ENCODE measurements at regions not wholly inside any gene's neighbourhood (a gene's known extent, or its start where the extent isn't known, plus 50 kb on each side); places are given as distances from the start of the nearest gene placed in this dataset.

DNA sequence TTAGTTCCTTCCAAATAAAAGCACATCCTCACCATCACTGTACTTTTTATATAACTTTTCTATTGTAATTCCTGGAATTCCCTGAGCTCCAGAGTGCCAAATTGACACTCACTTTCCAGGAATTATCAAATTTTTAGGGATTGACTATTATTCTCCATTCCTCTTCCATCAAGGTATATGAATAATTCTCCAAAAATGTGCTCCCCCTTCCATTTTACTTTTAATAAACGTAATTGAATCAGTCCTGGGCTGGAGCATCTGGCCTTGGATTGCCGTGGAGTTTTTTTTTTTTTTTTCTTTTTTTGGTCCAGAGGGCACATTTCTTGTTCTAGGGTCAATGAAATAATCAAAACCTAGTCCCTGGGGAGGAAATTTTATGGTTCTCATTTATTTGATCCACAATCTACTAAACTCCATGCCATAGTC is 304.3 kb downstream of the CDCA7 start:
- TF ChIP-seq RAD21 (conservative IDR thresholded peaks at IDR 0.05) (no peak), TAF1 (IDR thresholded peaks at IDR 0.05; ENCODE audit: low read depth) (no peak), MXI1 (conservative IDR thresholded peaks at IDR 0.05; ENCODE audit: poor library complexity, severe bottlenecking) (no peak), SMC3 (conservative IDR thresholded peaks at IDR 0.05; ENCODE audit: poor library complexity) (no peak), POLR2AphosphoS5 (IDR thresholded peaks at IDR 0.05) (no peak), EP300 (conservative IDR thresholded peaks at IDR 0.05; ENCODE audit: poor library complexity, severe bottlenecking) (no peak), EZH2 (IDR thresholded peaks at IDR 0.05; ENCODE audit: borderline replicate concordance, insufficient read depth, low read length, poor library complexity, severe bottlenecking) (no peak)
- TF ChIP-seq, protein P1, sequence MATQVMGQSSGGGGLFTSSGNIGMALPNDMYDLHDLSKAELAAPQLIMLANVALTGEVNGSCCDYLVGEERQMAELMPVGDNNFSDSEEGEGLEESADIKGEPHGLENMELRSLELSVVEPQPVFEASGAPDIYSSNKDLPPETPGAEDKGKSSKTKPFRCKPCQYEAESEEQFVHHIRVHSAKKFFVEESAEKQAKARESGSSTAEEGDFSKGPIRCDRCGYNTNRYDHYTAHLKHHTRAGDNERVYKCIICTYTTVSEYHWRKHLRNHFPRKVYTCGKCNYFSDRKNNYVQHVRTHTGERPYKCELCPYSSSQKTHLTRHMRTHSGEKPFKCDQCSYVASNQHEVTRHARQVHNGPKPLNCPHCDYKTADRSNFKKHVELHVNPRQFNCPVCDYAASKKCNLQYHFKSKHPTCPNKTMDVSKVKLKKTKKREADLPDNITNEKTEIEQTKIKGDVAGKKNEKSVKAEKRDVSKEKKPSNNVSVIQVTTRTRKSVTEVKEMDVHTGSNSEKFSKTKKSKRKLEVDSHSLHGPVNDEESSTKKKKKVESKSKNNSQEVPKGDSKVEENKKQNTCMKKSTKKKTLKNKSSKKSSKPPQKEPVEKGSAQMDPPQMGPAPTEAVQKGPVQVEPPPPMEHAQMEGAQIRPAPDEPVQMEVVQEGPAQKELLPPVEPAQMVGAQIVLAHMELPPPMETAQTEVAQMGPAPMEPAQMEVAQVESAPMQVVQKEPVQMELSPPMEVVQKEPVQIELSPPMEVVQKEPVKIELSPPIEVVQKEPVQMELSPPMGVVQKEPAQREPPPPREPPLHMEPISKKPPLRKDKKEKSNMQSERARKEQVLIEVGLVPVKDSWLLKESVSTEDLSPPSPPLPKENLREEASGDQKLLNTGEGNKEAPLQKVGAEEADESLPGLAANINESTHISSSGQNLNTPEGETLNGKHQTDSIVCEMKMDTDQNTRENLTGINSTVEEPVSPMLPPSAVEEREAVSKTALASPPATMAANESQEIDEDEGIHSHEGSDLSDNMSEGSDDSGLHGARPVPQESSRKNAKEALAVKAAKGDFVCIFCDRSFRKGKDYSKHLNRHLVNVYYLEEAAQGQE (IDR thresholded peaks at IDR 0.05; ENCODE audit: borderline replicate concordance): no peak
- TF ChIP-seq, protein P2, sequence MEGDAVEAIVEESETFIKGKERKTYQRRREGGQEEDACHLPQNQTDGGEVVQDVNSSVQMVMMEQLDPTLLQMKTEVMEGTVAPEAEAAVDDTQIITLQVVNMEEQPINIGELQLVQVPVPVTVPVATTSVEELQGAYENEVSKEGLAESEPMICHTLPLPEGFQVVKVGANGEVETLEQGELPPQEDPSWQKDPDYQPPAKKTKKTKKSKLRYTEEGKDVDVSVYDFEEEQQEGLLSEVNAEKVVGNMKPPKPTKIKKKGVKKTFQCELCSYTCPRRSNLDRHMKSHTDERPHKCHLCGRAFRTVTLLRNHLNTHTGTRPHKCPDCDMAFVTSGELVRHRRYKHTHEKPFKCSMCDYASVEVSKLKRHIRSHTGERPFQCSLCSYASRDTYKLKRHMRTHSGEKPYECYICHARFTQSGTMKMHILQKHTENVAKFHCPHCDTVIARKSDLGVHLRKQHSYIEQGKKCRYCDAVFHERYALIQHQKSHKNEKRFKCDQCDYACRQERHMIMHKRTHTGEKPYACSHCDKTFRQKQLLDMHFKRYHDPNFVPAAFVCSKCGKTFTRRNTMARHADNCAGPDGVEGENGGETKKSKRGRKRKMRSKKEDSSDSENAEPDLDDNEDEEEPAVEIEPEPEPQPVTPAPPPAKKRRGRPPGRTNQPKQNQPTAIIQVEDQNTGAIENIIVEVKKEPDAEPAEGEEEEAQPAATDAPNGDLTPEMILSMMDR (IDR thresholded peaks at IDR 0.05; ENCODE audit: poor library complexity, severe bottlenecking): no peak
- H4K20me1 ChIP-seq (ENCODE audit: insufficient read depth): no peaks in the 10 kb centered on the region
- no peaks in the 10 kb centered on the region for H3K36me3 ChIP-seq (ENCODE audit: insufficient read depth, low read length)
- H3K27ac ChIP-seq (ENCODE audit: low read length): no peak overlapping the region
- no peaks in the 10 kb centered on the region for H3F3A ChIP-seq (ENCODE audit: insufficient read depth, low read length, poor library complexity, severe bottlenecking)
- no peaks in the 10 kb centered on the region for H3K9me3 ChIP-seq (ENCODE audit: low read length)
- no peaks in the 10 kb centered on the region for H3K79me2 ChIP-seq (replicated peaks; ENCODE audit: insufficient read depth, low read length)
- H3K9ac ChIP-seq (ENCODE audit: low read length): no peak overlapping the region
- no peaks in the 10 kb centered on the region for H3K27me3 ChIP-seq (ENCODE audit: insufficient read depth, low read depth, low read length)
- H2AFZ ChIP-seq (ENCODE audit: low read depth, low read length): no peak overlapping the region
- no peak overlapping the region for H3K4me3 ChIP-seq (ENCODE audit: low read length)
- no peak overlapping the region for H3K4me2 ChIP-seq (ENCODE audit: low read length)
- no peaks in the 10 kb centered on the region for H3K9me2 ChIP-seq (ENCODE audit: insufficient read depth, low read length)

DNA sequence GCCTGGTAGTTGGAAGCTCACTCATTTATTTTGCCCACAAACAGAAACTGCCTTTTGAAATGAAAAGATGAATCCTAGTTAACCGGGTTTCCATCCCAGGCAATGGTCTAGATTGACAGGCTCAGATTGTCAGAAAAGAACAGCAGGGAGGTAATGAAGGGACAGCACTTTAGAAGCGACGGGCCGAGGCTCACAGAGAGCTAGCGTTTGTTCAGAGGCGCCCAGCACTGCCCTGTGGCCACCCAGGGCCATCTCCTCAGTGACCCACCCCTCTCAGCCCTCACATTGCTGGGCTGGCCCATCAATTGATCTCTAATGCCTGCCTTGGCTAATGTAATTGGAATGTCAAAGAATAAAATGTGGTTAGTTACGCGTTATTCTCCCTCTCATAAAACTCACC is 304.8 kb downstream of the CDCA7 start:
- no peak overlapping the region for H3K4me2 ChIP-seq (ENCODE audit: low read length)
- peak overlapping the region; percentile 26 for H3K27ac ChIP-seq (ENCODE audit: low read length)
- H4K20me1 ChIP-seq (ENCODE audit: insufficient read depth): no peaks in the 10 kb centered on the region
- H3K36me3 ChIP-seq (ENCODE audit: insufficient read depth, low read length): no peaks in the 10 kb centered on the region
- H3K9ac ChIP-seq (ENCODE audit: low read length): no peak overlapping the region
- H3K27me3 ChIP-seq (ENCODE audit: insufficient read depth, low read depth, low read length): no peaks in the 10 kb centered on the region
- H3K9me3 ChIP-seq (ENCODE audit: low read length): no peaks in the 10 kb centered on the region
- H3K4me3 ChIP-seq (ENCODE audit: low read length): no peak overlapping the region
- H3F3A ChIP-seq (ENCODE audit: insufficient read depth, low read length, poor library complexity, severe bottlenecking): no peaks in the 10 kb centered on the region
- H3K79me2 ChIP-seq (replicated peaks; ENCODE audit: insufficient read depth, low read length): no peaks in the 10 kb centered on the region
- H2AFZ ChIP-seq (ENCODE audit: low read depth, low read length): no peak overlapping the region
- no peaks in the 10 kb centered on the region for H3K9me2 ChIP-seq (ENCODE audit: insufficient read depth, low read length)
- TF ChIP-seq, protein P1 (IDR thresholded peaks at IDR 0.05; ENCODE audit: borderline replicate concordance): no peak
- TF ChIP-seq RAD21 (conservative IDR thresholded peaks at IDR 0.05) (no peak), SMC3 (conservative IDR thresholded peaks at IDR 0.05; ENCODE audit: poor library complexity) (no peak), MXI1 (conservative IDR thresholded peaks at IDR 0.05; ENCODE audit: poor library complexity, severe bottlenecking) (no peak), EZH2 (IDR thresholded peaks at IDR 0.05; ENCODE audit: borderline replicate concordance, insufficient read depth, low read length, poor library complexity, severe bottlenecking) (no peak), TAF1 (IDR thresholded peaks at IDR 0.05; ENCODE audit: low read depth) (no peak), POLR2AphosphoS5 (IDR thresholded peaks at IDR 0.05) (no peak), EP300 (conservative IDR thresholded peaks at IDR 0.05; ENCODE audit: poor library complexity, severe bottlenecking) (no peak)
- TF ChIP-seq, protein P2 (IDR thresholded peaks at IDR 0.05; ENCODE audit: poor library complexity, severe bottlenecking): no peak

Data from neural cell (in vitro differentiated cells).